IMR-90 (cell line): ENCODE measurements at regions not wholly inside any gene's neighbourhood (a gene's known extent, or its start where the extent isn't known, plus 50 kb on each side); places are given as distances from the start of the nearest gene placed in this dataset.

Source experiments
- ATAC-seq: fragments of 200-7000 bp; cut with Tn5 transposase; 2 replicates; pipeline ENCODE4 v1.9.1; 2020; ENCODE audit warnings: low read depth, mild to moderate bottlenecking, moderate library complexity
- BruUV-seq: library from RNA; stranded (reverse); fragments of 400-500 nt; replicated peaks from 2 replicates; lab custom pipeline; 2021; lab: Mats Ljungman, UMichigan
- CTCF ChIA-PET: fragments of 300-600 bp; formaldehyde crosslinking; extraction: SDS; loops from one replicate; lab custom pipeline; 2021; ENCODE audit warnings: antibody characterized with exemption; lab: Yijun Ruan, JAX
- POLR2A ChIA-PET: fragments of 300-600 bp; sonication (Branson Sonifier 250); formaldehyde crosslinking; loops from one replicate; lab custom pipeline; 2022; ENCODE audit warnings: antibody characterized with exemption; ENCODE audit not compliant: unreplicated experiment; lab: Charles Lee
- DNase-seq: peaks from one replicate; pipeline ENCODE4 v3.0.0; 2013
- H2AFZ ChIP-seq: replicated peaks from 2 replicates; pipeline ENCODE3; 2013; ENCODE audit warnings: low read length, mild to moderate bottlenecking; ENCODE audit not compliant: poor library complexity
- H2AK5ac ChIP-seq: 2 replicates; pipeline ENCODE4 v1.6.1; 2013; ENCODE audit warnings: low read depth, low read length, inconsistent platforms
- H2AK9ac ChIP-seq: replicated peaks from 2 replicates; pipeline ENCODE3; 2013; ENCODE audit warnings: mild to moderate bottlenecking, low read depth, low read length, moderate library complexity; ENCODE audit not compliant: poor library complexity
- H2BK120ac ChIP-seq: 2 replicates; pipeline ENCODE4 v1.6.1; 2013; ENCODE audit warnings: low read depth, low read length, inconsistent platforms
- H2BK15ac ChIP-seq: 3 replicates; pipeline ENCODE4 v1.6.1; 2013; ENCODE audit warnings: low read depth, low read length, inconsistent platforms
- H2BK20ac ChIP-seq: 2 replicates; pipeline ENCODE4 v1.6.1; 2013; ENCODE audit warnings: low read depth, mild to moderate bottlenecking, inconsistent platforms, low read length, moderate library complexity
- H2BK5ac ChIP-seq: 2 replicates; pipeline ENCODE4 v1.6.1; 2013; ENCODE audit warnings: mild to moderate bottlenecking, low read depth, low read length, inconsistent platforms; ENCODE audit not compliant: poor library complexity, severe bottlenecking
- H3K14ac ChIP-seq: replicated peaks from 2 replicates; pipeline ENCODE4 v1.6.1; 2013; ENCODE audit warnings: low read depth, low read length, inconsistent platforms
- H3K18ac ChIP-seq: 2 replicates; pipeline ENCODE4 v1.6.1; 2013; ENCODE audit warnings: low read depth, low read length, control low read depth
- H3K23ac ChIP-seq: 2 replicates; pipeline ENCODE4 v1.6.1; 2013; ENCODE audit warnings: low read depth, low read length, inconsistent platforms
- H3K27ac ChIP-seq: 2 replicates; pipeline ENCODE4 v1.5.1; 2013; ENCODE audit warnings: mild to moderate bottlenecking, control low read depth, low read length; ENCODE audit not compliant: insufficient read depth
- H3K27me3 ChIP-seq: 2 replicates; pipeline ENCODE4 v1.6.1; 2013; ENCODE audit warnings: low read length; ENCODE audit not compliant: control insufficient read depth, insufficient read depth
- H3K36me3 ChIP-seq: 2 replicates; pipeline ENCODE4 v1.6.1; 2013; ENCODE audit warnings: low read length, mixed read lengths; ENCODE audit not compliant: control insufficient read depth, insufficient read depth
- H3K4ac ChIP-seq: 2 replicates; pipeline ENCODE4 v1.6.1; 2013; ENCODE audit warnings: low read depth, low read length, inconsistent platforms
- H3K4me1 ChIP-seq: 2 replicates; pipeline ENCODE4 v1.6.1; 2013; ENCODE audit warnings: low read length, mixed read lengths; ENCODE audit not compliant: control insufficient read depth, insufficient read depth
- H3K4me2 ChIP-seq: 2 replicates; pipeline ENCODE4 v1.6.1; 2013; ENCODE audit warnings: low read depth, mild to moderate bottlenecking, control low read depth, low read length, moderate library complexity
- H3K4me3 ChIP-seq: 2 replicates; pipeline ENCODE4 v1.5.1; 2013; ENCODE audit warnings: low read depth, mild to moderate bottlenecking, control low read depth, low read length, moderate library complexity; ENCODE audit not compliant: insufficient read depth
- H3K56ac ChIP-seq: 2 replicates; pipeline ENCODE4 v1.6.1; 2013; ENCODE audit warnings: low read length, inconsistent platforms; ENCODE audit not compliant: insufficient read depth; ENCODE audit errors: extremely low read depth
- H3K79me1 ChIP-seq, 2 experiments: 2 replicates each; pipeline ENCODE4 v1.6.1; 2013; ENCODE audit warnings: low read length in 2 of 2, inconsistent platforms in 1 of 2, low read depth in 1 of 2
- H3K9ac ChIP-seq: 2 replicates; pipeline ENCODE4 v1.6.1; 2013; ENCODE audit warnings: low read depth, low read length, control low read depth
- H3K9me1 ChIP-seq: 2 replicates; pipeline ENCODE4 v1.6.1; 2013; ENCODE audit warnings: low read length, inconsistent platforms; ENCODE audit not compliant: insufficient read depth
- H3K9me3 ChIP-seq: 2 replicates; pipeline ENCODE4 v1.6.1; 2013; ENCODE audit warnings: low read length; ENCODE audit not compliant: control insufficient read depth, insufficient read depth
- H4K20me1 ChIP-seq: 2 replicates; pipeline ENCODE4 v1.6.1; 2013; ENCODE audit warnings: low read length, inconsistent platforms; ENCODE audit not compliant: insufficient read depth
- H4K5ac ChIP-seq: 2 replicates; pipeline ENCODE4 v1.6.1; 2013; ENCODE audit warnings: mild to moderate bottlenecking, low read depth, low read length, control low read depth
- H4K8ac ChIP-seq, 2 experiments: 2 replicates each; pipeline ENCODE4 v1.6.1; 2013; ENCODE audit warnings: low read depth in 2 of 2, low read length in 2 of 2, control low read depth in 1 of 2, inconsistent platforms in 1 of 2
- H4K91ac ChIP-seq: 2 replicates; pipeline ENCODE4 v1.6.1; 2013; ENCODE audit warnings: low read depth, low read length, inconsistent platforms; ENCODE audit not compliant: insufficient read depth
- BHLHE40 ChIP-seq: fragments of 150-350 bp; IDR thresholded peaks from 2 replicates; pipeline ENCODE4 v1.6.1; 2016; ENCODE audit warnings: mild to moderate bottlenecking, low read depth, low read length
- CEBPB ChIP-seq: IDR thresholded peaks from 2 replicates; pipeline ENCODE4 v1.6.1; 2012; ENCODE audit warnings: low read depth, low read length, improper control_type of control experiment
- CHD1 ChIP-seq: IDR thresholded peaks from 2 replicates; pipeline ENCODE4 v1.6.1; 2012; ENCODE audit warnings: low read depth, low read length, improper control_type of control experiment
- CTCF ChIP-seq: conservative IDR thresholded peaks from 2 replicates; pipeline ENCODE4 v1.5.1; 2012; ENCODE audit warnings: mild to moderate bottlenecking, low read depth, low read length, improper control_type of control experiment
- ELK1 ChIP-seq: fragments of 150-350 bp; IDR thresholded peaks from 2 replicates; pipeline ENCODE4 v1.6.1; 2016; ENCODE audit warnings: low read depth, mild to moderate bottlenecking, low read length, moderate library complexity, borderline replicate concordance
- FOS ChIP-seq: fragments of 150-350 bp; IDR thresholded peaks from 2 replicates; pipeline ENCODE4 v1.6.1; 2016; ENCODE audit warnings: low read depth, low read length
- MAFK ChIP-seq: IDR thresholded peaks from 2 replicates; pipeline ENCODE4 v1.6.1; 2012; ENCODE audit warnings: low read depth, low read length, improper control_type of control experiment
- MAZ ChIP-seq: IDR thresholded peaks from 2 replicates; pipeline ENCODE4 v1.6.1; 2012; ENCODE audit warnings: low read depth, mild to moderate bottlenecking, low read length, improper control_type of control experiment, moderate library complexity, borderline replicate concordance
- MXI1 ChIP-seq: IDR thresholded peaks from 2 replicates; pipeline ENCODE4 v1.6.1; 2012; ENCODE audit warnings: low read depth, mild to moderate bottlenecking, low read length, moderate library complexity, borderline replicate concordance
- NFE2L2 ChIP-seq: fragments of 150-350 bp; IDR thresholded peaks from 2 replicates; pipeline ENCODE4 v1.6.1; 2016; ENCODE audit warnings: low read depth, mild to moderate bottlenecking, low read length
- POLR2A ChIP-seq: IDR thresholded peaks from 2 replicates; pipeline ENCODE4 v1.6.1; 2012; ENCODE audit warnings: mild to moderate bottlenecking, low read depth, low read length
- RAD21 ChIP-seq: IDR thresholded peaks from 2 replicates; pipeline ENCODE4 v1.6.1; 2012; ENCODE audit warnings: low read length, improper control_type of control experiment
- RCOR1 ChIP-seq: IDR thresholded peaks from 2 replicates; pipeline ENCODE4 v1.6.1; 2012; ENCODE audit warnings: mild to moderate bottlenecking, low read length, improper control_type of control experiment; ENCODE audit not compliant: insufficient replicate concordance
- RFX5 ChIP-seq: IDR thresholded peaks from 2 replicates; pipeline ENCODE4 v1.8.0; 2012; ENCODE audit warnings: low read depth, mild to moderate bottlenecking, low read length, moderate library complexity
- SMC3 ChIP-seq: fragments of 150-350 bp; IDR thresholded peaks from 2 replicates; pipeline ENCODE4 v1.6.1; 2016; ENCODE audit warnings: low read depth, mild to moderate bottlenecking, antibody characterized with exemption, low read length, moderate library complexity
- USF2 ChIP-seq: fragments of 150-350 bp; IDR thresholded peaks from 2 replicates; pipeline ENCODE4 v1.6.1; 2017; ENCODE audit warnings: mild to moderate bottlenecking, antibody characterized with exemption, low read length, low read depth
- WGBS, 2 experiments: methylation state at CpG; one replicate each; pipeline versions ENCODE4 v1.1.5 to v1.1.7; 2013; ENCODE audit warnings: missing lambda C conversion rate in 2 of 2; ENCODE audit not compliant: insufficient read length in 1 of 2; ENCODE audit errors: extremely low coverage in 2 of 2; 5-methylcytosine and 5-hydroxymethylcytosine counted together
- dilution Hi-C: fragments of 300-500 bp; cut with HindIII; formaldehyde crosslinking; loops from one replicate; pipeline ENCODE4 v1.14.3; 2018; ENCODE audit warnings: low sequenced_read_pairs; ENCODE audit not compliant: unreplicated experiment
- in situ Hi-C: fragments of 300-500 bp; cut with MboI; formaldehyde crosslinking; loops from 3 replicates; pipeline ENCODE4 v1.14.3; 2019; ENCODE audit warnings: low sequenced_read_pairs, inconsistent platforms, mixed read lengths
- intact Hi-C: fragments of 100-400 bp; cut with micrococcal nuclease; formaldehyde crosslinking; loops from 2 replicates; pipeline ENCODE4 v1.10.0; 2022

- Histone ChIP-seq H3K14ac (no peak overlapping the region), H2AK5ac (no peak overlapping the region), H3K4me2 (no peak overlapping the region), H3K9ac (no peak overlapping the region), H3K4me3 (no peak overlapping the region), H4K91ac (no peak overlapping the region), H3K4ac (no peak overlapping the region), H3K18ac (no peak overlapping the region), H3K9me3 (no peaks in the 10 kb centered on the region), H2BK5ac (no peak overlapping the region), H3K36me3 (no peaks in the 10 kb centered on the region), H3K27me3 (peaks cover 45% of the 10 kb centered on the region), H3K79me1 (no peaks in the 10 kb centered on the region), H2AK9ac (no peak overlapping the region), H4K5ac (no peak overlapping the region), H2BK120ac (no peak overlapping the region), H3K56ac (no peak overlapping the region), H3K27ac (no peak overlapping the region), H3K4me1 (0 out of 2 replicates have a peak, but pooled peaks cover 1% of the 10 kb centered on the region), H3K23ac (no peak overlapping the region), H2BK20ac (no peak overlapping the region), H3K9me1 (no peaks in the 10 kb centered on the region), H4K20me1 (no peaks in the 10 kb centered on the region), H4K8ac (no peak overlapping the region), H2AFZ (no peak overlapping the region), H2BK15ac (no peak overlapping the region)
- dilution Hi-C loops, result no loop called here
- in situ Hi-C loops, result no loop called here
- intact Hi-C loops, result no loop called here
- ChIA-PET POLR2A (no interaction called here), CTCF (no interaction called here)
- TF ChIP-seq FOS (no peak), USF2 (no peak), RCOR1 (no peak), NFE2L2 (no peak), ELK1 (no peak), RFX5 (no peak), POLR2A (no peak), RAD21 (no peak), CTCF (no peak), CEBPB (no peak), MXI1 (no peak), BHLHE40 (no peak), CHD1 (no peak), MAZ (no peak), SMC3 (no peak), MAFK (no peak)
- BruUV-seq, result no TSS peak
- ATAC-seq (no peak), DNase-seq (no peak)
- WGBS, 2 experiments, result 100% methylated on average over 4 of the region's 5 CpGs; no CpG with 5 or more reads in 1 of the 2 experiments
Observed at GRCh38 chr3:194084284-194084683, 51.7 kb upstream of the HES1 start.
